Right atrium auricular region (tissue), 2 donors: ENCODE measurements at regions not wholly inside any gene's neighbourhood (a gene's known extent, or its start where the extent isn't known, plus 50 kb on each side); places are given as distances from the start of the nearest gene placed in this dataset.

ENCODE experiments used
- DNase-seq: peaks from one replicate; pipeline ENCODE4 v3.0.0-alpha.2; 2019; ENCODE audit warnings: low spot score
- H3K27ac ChIP-seq, 2 donors: fragments of 200-600 bp; sonication (generic); 1 replicate in 1 of 2; 2 replicates in 1 of 2; pipeline ENCODE4 v1.5.1; 2016 to 2019
- H3K27me3 ChIP-seq, 2 donors: fragments of 200-600 bp; sonication (generic); one replicate each; pipeline versions ENCODE4 v1.5.1 to v1.6.0; 2017 to 2019
- H3K36me3 ChIP-seq: fragments of 200-600 bp; sonication (generic); one replicate; pipeline ENCODE4 v1.5.1; 2016
- H3K4me1 ChIP-seq, 2 donors: fragments of 200-600 bp; sonication (generic); one replicate each; pipeline versions ENCODE4 v1.5.1 to v1.6.0; 2017 to 2019
- H3K4me3 ChIP-seq, 2 donors: fragments of 200-600 bp; sonication (generic); 1 replicate in 1 of 2; 2 replicates in 1 of 2; pipeline ENCODE4 v1.5.1; 2017 to 2019; ENCODE audit warnings: mild to moderate bottlenecking in 1 of 2, moderate library complexity in 1 of 2
- H3K9me3 ChIP-seq, 2 donors: fragments of 200-600 bp; sonication (generic); one replicate each; pipeline ENCODE4 v1.5.1; 2019
- CTCF ChIP-seq, 2 donors: fragments of 200-600 bp; sonication (generic); IDR thresholded peaks; one replicate each; pipeline ENCODE4 v1.5.1; 2019; ENCODE audit warnings: antibody characterized with exemption in 2 of 2

- H3K4me3 ChIP-seq = peak overlapping the region in 1 of 2 donors; percentile 41
Observed at GRCh38 chr15:101120987-101121386, 130.9 kb downstream of the CHSY1 start.

GRCh38 chr15:101120473-101120872 lies 131.4 kb downstream of the CHSY1 start:
- Histone ChIP-seq H3K27ac (peak overlapping the region in 1 of 2 donors; percentile 83), H3K4me3 (no peak overlapping the region), H3K9me3 (no peaks in the 10 kb centered on the region), H3K4me1 (peaks cover 0 to 28% of the 10 kb centered on the region in 2 donors), H3K36me3 (no peaks in the 10 kb centered on the region), H3K27me3 (no peaks in the 10 kb centered on the region)
- no peak for TF ChIP-seq CTCF (IDR thresholded peaks at IDR 0.05)
- DNase-seq = no peak

More at GRCh38 chr15:101120987-101121386, 130.9 kb downstream of the CHSY1 start:
- DNase-seq = no peak
- Histone ChIP-seq H3K27me3 (no peaks in the 10 kb centered on the region), H3K9me3 (no peaks in the 10 kb centered on the region), H3K4me1 (peaks cover 0 to 26% of the 10 kb centered on the region in 2 donors), H3K36me3 (no peaks in the 10 kb centered on the region), H3K27ac (peak overlapping the region; percentile 79 to 83)
- no peak for TF ChIP-seq CTCF (IDR thresholded peaks at IDR 0.05)
